BLaER1 (cell line): ENCODE measurements at regions not wholly inside any gene's neighbourhood (a gene's known extent, or its start where the extent isn't known, plus 50 kb on each side); places are given as distances from the start of the nearest gene placed in this dataset.

Experiments used
- H3K27ac ChIP-seq: shearing (Covaris generic); formaldehyde crosslinking; 2 replicates; pipeline ENCODE4 v1.8.1; 2022
- H3K27me3 ChIP-seq: shearing (Covaris generic); formaldehyde crosslinking; 2 replicates; pipeline ENCODE4 v1.8.1; 2022
- H3K36me3 ChIP-seq: shearing (Covaris generic); formaldehyde crosslinking; 2 replicates; pipeline ENCODE4 v1.8.1; 2022
- H3K4me1 ChIP-seq: shearing (Covaris generic); formaldehyde crosslinking; 2 replicates; pipeline ENCODE4 v1.8.1; 2022
- H3K4me2 ChIP-seq: shearing (Covaris generic); formaldehyde crosslinking; 2 replicates; pipeline ENCODE4 v1.8.1; 2022
- H3K4me3 ChIP-seq: shearing (Covaris generic); formaldehyde crosslinking; 2 replicates; pipeline ENCODE4 v1.8.1; 2022
- H3K9ac ChIP-seq: shearing (Covaris generic); formaldehyde crosslinking; 2 replicates; pipeline ENCODE4 v1.8.1; 2022
- H3K9me3 ChIP-seq: shearing (Covaris generic); formaldehyde crosslinking; 2 replicates; pipeline ENCODE4 v1.8.1; 2022
- H4K20me1 ChIP-seq: shearing (Covaris generic); formaldehyde crosslinking; 2 replicates; pipeline ENCODE4 v1.8.1; 2022
- Cebpa-rat ChIP-seq: shearing (Covaris generic); IDR thresholded peaks from 2 replicates; pipeline ENCODE4 v1.8.1; 2022

DNA sequence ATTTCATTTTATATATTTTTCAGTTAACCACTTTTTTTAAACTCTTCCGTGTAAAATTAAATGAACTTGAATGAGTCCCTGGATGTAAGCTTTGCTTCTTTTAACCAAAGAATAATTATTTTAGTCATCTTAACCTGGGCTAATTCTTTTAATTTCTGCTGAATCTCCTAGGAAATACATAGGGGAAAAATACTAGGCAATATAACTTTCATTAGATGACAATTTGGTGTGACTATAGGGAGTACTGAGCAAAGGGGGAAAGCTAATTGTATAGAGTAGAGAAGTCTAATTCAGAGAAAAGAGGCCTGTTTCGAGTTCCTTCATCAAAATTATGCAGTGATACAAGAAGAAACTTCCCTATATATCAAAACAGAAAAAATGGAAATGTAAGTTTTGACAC, 388.1 kb downstream of the NOVA1 start:
- H4K20me1 ChIP-seq = peaks cover 13% of the 10 kb centered on the region; the same call in 1 of the 2 replicates
- no peaks in the 10 kb centered on the region for H3K36me3 ChIP-seq
- H3K27ac ChIP-seq = no peak overlapping the region
- no peak overlapping the region for H3K4me2 ChIP-seq
- H3K9ac ChIP-seq = no peak overlapping the region
- 0 out of 2 replicates have a peak, but pooled peaks cover 6% of the 10 kb centered on the region for H3K9me3 ChIP-seq
- no peak overlapping the region for H3K4me3 ChIP-seq
- H3K27me3 ChIP-seq = peaks cover 75% of the 10 kb centered on the region
- TF ChIP-seq Cebpa-rat = no peak
- H3K4me1 ChIP-seq = no peaks in the 10 kb centered on the region

GRCh38 chr14:26206640-26207039, 391.2 kb downstream of the NOVA1 start:
- no peak for TF ChIP-seq Cebpa-rat
- no peak overlapping the region for H3K4me3 ChIP-seq
- H3K27ac ChIP-seq = no peak overlapping the region
- peaks cover 98% of the 10 kb centered on the region for H3K27me3 ChIP-seq
- no peaks in the 10 kb centered on the region for H3K36me3 ChIP-seq
- no peak overlapping the region for H3K4me2 ChIP-seq
- peaks cover 37% of the 10 kb centered on the region; the same call in 1 of the 2 replicates for H4K20me1 ChIP-seq
- H3K9ac ChIP-seq = no peak overlapping the region
- H3K4me1 ChIP-seq = no peaks in the 10 kb centered on the region
- peaks cover 22% of the 10 kb centered on the region; the same call in 1 of the 2 replicates for H3K9me3 ChIP-seq

GRCh38 chr14:26204728-26205479, 392.9 kb downstream of the NOVA1 start:
- H4K20me1 ChIP-seq = peaks cover 48% of the 10 kb centered on the region; the same call in 1 of the 2 replicates
- H3K9me3 ChIP-seq = peaks cover 22% of the 10 kb centered on the region; the same call in 1 of the 2 replicates
- peaks cover 98% of the 10 kb centered on the region for H3K27me3 ChIP-seq
- H3K36me3 ChIP-seq = no peaks in the 10 kb centered on the region
- peaks cover 4% of the 10 kb centered on the region; the same call in 1 of the 2 replicates for H3K4me1 ChIP-seq
- no peak for TF ChIP-seq Cebpa-rat
- no peak overlapping the region for H3K4me3 ChIP-seq
- H3K27ac ChIP-seq = no peak overlapping the region
- no peak overlapping the region for H3K9ac ChIP-seq
- no peak overlapping the region for H3K4me2 ChIP-seq

DNA sequence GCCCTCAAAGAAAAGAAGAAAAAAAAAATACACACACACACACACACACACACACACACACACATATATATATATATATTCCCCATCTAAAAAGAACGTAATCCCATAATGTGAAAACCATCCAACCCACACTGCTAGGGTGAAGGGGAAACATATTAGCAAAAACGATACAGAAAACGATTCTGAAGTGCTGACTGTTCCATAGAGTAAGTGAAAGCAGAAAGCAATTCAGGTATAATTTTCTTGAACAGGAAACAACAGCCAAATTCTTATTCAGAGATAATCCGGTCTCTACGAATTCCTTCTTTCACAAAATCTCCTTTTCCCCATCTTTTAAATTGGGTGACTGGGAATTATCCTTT, 393.5 kb downstream of the NOVA1 start:
- Histone ChIP-seq H3K9me3 (peaks cover 22% of the 10 kb centered on the region; the same call in 1 of the 2 replicates), H3K27me3 (peaks cover 98% of the 10 kb centered on the region), H3K4me1 (peaks cover 6% of the 10 kb centered on the region; the same call in 1 of the 2 replicates), H3K4me3 (no peak overlapping the region), H4K20me1 (peaks cover 54% of the 10 kb centered on the region), H3K9ac (no peak overlapping the region), H3K27ac (no peak overlapping the region), H3K4me2 (no peak overlapping the region), H3K36me3 (no peaks in the 10 kb centered on the region)
- no peak for TF ChIP-seq Cebpa-rat

GRCh38 chr14:26200687-26201086, 397.1 kb downstream of the NOVA1 start:
- no peak overlapping the region for H3K9ac ChIP-seq
- H3K4me1 ChIP-seq = peaks cover 6% of the 10 kb centered on the region; the same call in 1 of the 2 replicates
- H4K20me1 ChIP-seq = peaks cover 88% of the 10 kb centered on the region
- H3K36me3 ChIP-seq = no peaks in the 10 kb centered on the region
- H3K4me3 ChIP-seq = no peak overlapping the region
- H3K27me3 ChIP-seq = peaks cover 100% of the 10 kb centered on the region
- peaks cover 26% of the 10 kb centered on the region; the same call in 1 of the 2 replicates for H3K9me3 ChIP-seq
- TF ChIP-seq Cebpa-rat = no peak
- no peak overlapping the region for H3K27ac ChIP-seq
- H3K4me2 ChIP-seq = no peak overlapping the region

- Histone ChIP-seq H3K4me1 (peaks cover 6% of the 10 kb centered on the region; the same call in 1 of the 2 replicates), H3K4me3 (no peak overlapping the region), H3K4me2 (peak overlapping the region; percentile 17; the same call in 1 of the 2 replicates), H4K20me1 (peaks cover 84% of the 10 kb centered on the region), H3K27me3 (peaks cover 100% of the 10 kb centered on the region), H3K27ac (no peak overlapping the region), H3K9ac (no peak overlapping the region), H3K9me3 (peaks cover 21% of the 10 kb centered on the region; the same call in 1 of the 2 replicates), H3K36me3 (no peaks in the 10 kb centered on the region)
- TF ChIP-seq Cebpa-rat = no peak
These were observed 398.1 kb downstream of the NOVA1 start for GRCh38 chr14:26199590-26200370.

- H3K9ac ChIP-seq = no peak overlapping the region
- no peak overlapping the region for H3K27ac ChIP-seq
- peaks cover 87% of the 10 kb centered on the region for H4K20me1 ChIP-seq
- H3K36me3 ChIP-seq = no peaks in the 10 kb centered on the region
- H3K9me3 ChIP-seq = peaks cover 19% of the 10 kb centered on the region; the same call in 1 of the 2 replicates
- no peak overlapping the region for H3K4me3 ChIP-seq
- no peak overlapping the region for H3K4me2 ChIP-seq
- H3K4me1 ChIP-seq = peaks cover 6% of the 10 kb centered on the region; the same call in 1 of the 2 replicates
- TF ChIP-seq Cebpa-rat = no peak
- H3K27me3 ChIP-seq = peaks cover 100% of the 10 kb centered on the region
These were observed 398.7 kb downstream of the NOVA1 start for GRCh38 chr14:26199096-26199495.

DNA sequence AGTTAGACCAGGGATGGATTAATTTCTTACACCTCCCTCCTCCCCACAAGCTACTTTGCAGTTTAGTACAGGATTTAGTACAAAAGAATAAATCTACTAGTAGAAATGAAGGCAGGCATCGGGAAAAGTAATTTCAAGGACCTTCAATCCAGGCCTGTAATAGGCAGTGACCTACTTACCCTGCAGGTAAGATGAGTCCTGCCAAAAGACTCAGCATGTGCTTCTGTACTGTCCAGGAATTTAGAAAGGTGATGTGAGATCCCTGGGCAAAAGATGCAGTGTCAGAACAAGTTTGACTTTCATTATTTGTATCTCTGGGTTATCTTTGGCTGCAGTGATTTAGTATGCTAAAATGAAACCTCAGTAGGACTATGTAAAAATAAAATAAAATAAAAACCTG, 403.0 kb downstream of the NOVA1 start:
- H3K4me3 ChIP-seq = no peak overlapping the region
- H3K4me2 ChIP-seq = no peak overlapping the region
- peaks cover 95% of the 10 kb centered on the region for H3K27me3 ChIP-seq
- H3K36me3 ChIP-seq = no peaks in the 10 kb centered on the region
- no peak overlapping the region for H3K9ac ChIP-seq
- no peak overlapping the region for H3K27ac ChIP-seq
- peaks cover 1% of the 10 kb centered on the region; the same call in 1 of the 2 replicates for H3K4me1 ChIP-seq
- H3K9me3 ChIP-seq = peaks cover 12% of the 10 kb centered on the region; the same call in 1 of the 2 replicates
- peaks cover 57% of the 10 kb centered on the region for H4K20me1 ChIP-seq
- TF ChIP-seq Cebpa-rat = no peak

- H3K9ac ChIP-seq = no peak overlapping the region
- no peak for TF ChIP-seq Cebpa-rat
- H3K4me3 ChIP-seq = no peak overlapping the region
- H3K4me1 ChIP-seq = no peaks in the 10 kb centered on the region
- peaks cover 8% of the 10 kb centered on the region; the same call in 1 of the 2 replicates for H3K9me3 ChIP-seq
- peaks cover 26% of the 10 kb centered on the region for H4K20me1 ChIP-seq
- no peak overlapping the region for H3K4me2 ChIP-seq
- no peaks in the 10 kb centered on the region for H3K36me3 ChIP-seq
- peaks cover 83% of the 10 kb centered on the region for H3K27me3 ChIP-seq
- no peak overlapping the region for H3K27ac ChIP-seq
These were observed 406.2 kb downstream of the NOVA1 start for GRCh38 chr14:26191671-26192070.
